PFSK-1 (cell line): ENCODE measurements at regions not wholly inside any gene's neighbourhood (a gene's known extent, or its start where the extent isn't known, plus 50 kb on each side); places are given as distances from the start of the nearest gene placed in this dataset.

Experiments
- FOXP2 ChIP-seq: optimal IDR thresholded peaks from 2 replicates; pipeline ENCODE3; 2011; ENCODE audit warnings: borderline replicate concordance, control low read depth, inconsistent platforms; ENCODE audit not compliant: insufficient read depth; ENCODE audit errors: extremely low read length, extremely low read depth
- POLR2AphosphoS5 ChIP-seq: IDR thresholded peaks from 2 replicates; pipeline ENCODE4 v1.6.1; 2012; ENCODE audit warnings: low read depth, mild to moderate bottlenecking, control low read depth, low read length, moderate library complexity
- REST ChIP-seq, 2 experiments: IDR thresholded peaks; 2 replicates each; pipeline versions ENCODE4 v1.6.1 to v1.8.0; 2011 to 2012; ENCODE audit warnings: low read depth in 2 of 2, low read length in 2 of 2, control low read depth in 1 of 2, inconsistent platforms in 1 of 2, mild to moderate bottlenecking in 1 of 2, moderate library complexity in 1 of 2; ENCODE audit not compliant: insufficient read depth in 1 of 2
- SIN3A ChIP-seq: IDR thresholded peaks from 2 replicates; pipeline ENCODE4 v1.6.1; 2012; ENCODE audit warnings: mild to moderate bottlenecking, low read length, moderate library complexity, borderline replicate concordance; ENCODE audit not compliant: insufficient read depth
- TAF1 ChIP-seq: IDR thresholded peaks from 2 replicates; pipeline ENCODE4 v1.6.1; 2012; ENCODE audit warnings: low read length, control low read depth, borderline replicate concordance; ENCODE audit not compliant: insufficient read depth

GRCh38 chr12:91388573-91388972 is 206.0 kb upstream of the DCN start:
- no peak for TF ChIP-seq POLR2AphosphoS5
- TF ChIP-seq SIN3A = no peak
- no peak for TF ChIP-seq REST (IDR thresholded peaks at IDR 0.05; ENCODE audit: insufficient read depth in 1 of 2, low read depth in 2 of 2, low read length in 2 of 2)
- no peak for TF ChIP-seq TAF1
- no peak for TF ChIP-seq FOXP2
